ENCODE measurements at regions not wholly inside any gene's neighbourhood (a gene's known extent, or its start where the extent isn't known, plus 50 kb on each side); places are given as distances from the start of the nearest gene placed in this dataset.

DNA sequence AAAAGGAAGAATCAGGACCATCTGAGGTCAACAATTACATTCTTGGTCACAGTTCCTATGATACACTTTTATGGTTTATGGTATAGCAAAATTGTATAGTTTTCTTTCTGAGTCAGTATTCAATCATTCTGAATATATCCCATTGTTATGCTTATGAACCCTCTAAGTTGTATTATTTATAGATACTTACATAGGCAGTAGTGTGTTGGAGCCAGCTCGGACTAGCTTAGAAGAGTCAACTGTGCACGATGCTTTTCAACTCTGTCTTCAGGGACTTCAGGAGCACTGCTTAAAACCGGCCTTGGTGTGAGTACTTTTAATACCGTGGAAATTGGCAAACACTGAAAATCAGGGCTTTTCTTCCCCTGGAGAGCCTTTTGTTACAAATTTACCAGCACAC lies 215.7 kb downstream of the IKZF2 start:
- DNase-seq (ENCODE audit: low read depth, low spot score), result no peak
- WGBS (ENCODE audit: insufficient coverage, insufficient replicate concordance, low lambda C conversion rate, missing lambda C conversion rate), result 64% methylated on average over 4 of the region's 4 CpGs
- ATAC-seq, result no peak
- in situ Hi-C loops (cut with MboI) (no loop called here), intact Hi-C loops (cut with micrococcal nuclease; ENCODE audit: unreplicated experiment) (no loop called here)
- H3K4me1 ChIP-seq (ENCODE audit: control insufficient read depth, insufficient read depth, low read length), result no peaks in the 10 kb centered on the region
- no peak overlapping the region for H3K9ac ChIP-seq (ENCODE audit: control insufficient read depth, insufficient read depth, low read length)
- no peaks in the 10 kb centered on the region for H3K79me2 ChIP-seq (ENCODE audit: control insufficient read depth, insufficient read depth, low read length)
- ChIA-PET CTCF (no interaction called here), RAD21 (ENCODE audit: unreplicated experiment) (no interaction called here), POLR2A (interaction anchor here (0.6 kb wide), 1 partner anchor 377 kb away, joined by 4 read pairs; no protein-coding TSS in a partner anchor), SMC1A (ENCODE audit: uncharacterized antibody, unreplicated experiment) (interaction anchor here (1.0 kb wide), 2 partner anchors 10 to 19 kb away, joined by 3 read pairs; no protein-coding TSS in a partner anchor)
- no peaks in the 10 kb centered on the region; the same call in 2 of the 3 replicates for H3K9me3 ChIP-seq (replicated peaks; ENCODE audit: control insufficient read depth, insufficient read depth, low read length)
- H3K27ac ChIP-seq (ENCODE audit: control insufficient read depth, insufficient read depth), result no peak overlapping the region
- no peak overlapping the region for H2AFZ ChIP-seq (ENCODE audit: control insufficient read depth, low read depth, low read length)
- BruUV-seq (replicated peaks), result no TSS peak
- H3K36me3 ChIP-seq (ENCODE audit: control insufficient read depth in 2 of 2, insufficient read depth in 2 of 2, low read length in 1 of 2), result no peaks in the 10 kb centered on the region
- H3K27me3 ChIP-seq (replicated peaks in 1 of 2; ENCODE audit: control insufficient read depth in 2 of 2, insufficient read depth in 2 of 2, low read length in 1 of 2), result no peaks in the 10 kb centered on the region
- no peaks in the 10 kb centered on the region for H4K20me1 ChIP-seq (ENCODE audit: control insufficient read depth, insufficient read depth)
- no peak overlapping the region for H3K4me2 ChIP-seq (ENCODE audit: control insufficient read depth, insufficient read depth)
- no peak for FAIRE-seq
- no peak overlapping the region for H3K4me3 ChIP-seq
- TF ChIP-seq CBX5 (IDR thresholded peaks at IDR 0.05; ENCODE audit: low read depth), result no peak
- no peak for TF ChIP-seq EP300 (IDR thresholded peaks at IDR 0.05; ENCODE audit: borderline replicate concordance in 1 of 2, control insufficient read depth in 1 of 2, low read depth in 2 of 2, low read length in 2 of 2)
- TF ChIP-seq, protein P1, sequence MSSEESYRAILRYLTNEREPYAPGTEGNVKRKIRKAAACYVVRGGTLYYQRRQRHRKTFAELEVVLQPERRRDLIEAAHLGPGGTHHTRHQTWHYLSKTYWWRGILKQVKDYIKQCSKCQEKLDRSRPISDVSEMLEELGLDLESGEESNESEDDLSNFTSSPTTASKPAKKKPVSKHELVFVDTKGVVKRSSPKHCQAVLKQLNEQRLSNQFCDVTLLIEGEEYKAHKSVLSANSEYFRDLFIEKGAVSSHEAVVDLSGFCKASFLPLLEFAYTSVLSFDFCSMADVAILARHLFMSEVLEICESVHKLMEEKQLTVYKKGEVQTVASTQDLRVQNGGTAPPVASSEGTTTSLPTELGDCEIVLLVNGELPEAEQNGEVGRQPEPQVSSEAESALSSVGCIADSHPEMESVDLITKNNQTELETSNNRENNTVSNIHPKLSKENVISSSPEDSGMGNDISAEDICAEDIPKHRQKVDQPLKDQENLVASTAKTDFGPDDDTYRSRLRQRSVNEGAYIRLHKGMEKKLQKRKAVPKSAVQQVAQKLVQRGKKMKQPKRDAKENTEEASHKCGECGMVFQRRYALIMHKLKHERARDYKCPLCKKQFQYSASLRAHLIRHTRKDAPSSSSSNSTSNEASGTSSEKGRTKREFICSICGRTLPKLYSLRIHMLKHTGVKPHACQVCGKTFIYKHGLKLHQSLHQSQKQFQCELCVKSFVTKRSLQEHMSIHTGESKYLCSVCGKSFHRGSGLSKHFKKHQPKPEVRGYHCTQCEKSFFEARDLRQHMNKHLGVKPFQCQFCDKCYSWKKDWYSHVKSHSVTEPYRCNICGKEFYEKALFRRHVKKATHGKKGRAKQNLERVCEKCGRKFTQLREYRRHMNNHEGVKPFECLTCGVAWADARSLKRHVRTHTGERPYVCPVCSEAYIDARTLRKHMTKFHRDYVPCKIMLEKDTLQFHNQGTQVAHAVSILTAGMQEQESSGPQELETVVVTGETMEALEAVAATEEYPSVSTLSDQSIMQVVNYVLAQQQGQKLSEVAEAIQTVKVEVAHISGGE (CRISPR knock-in tag; IDR thresholded peaks at IDR 0.05), result no peak
- no peak for TF ChIP-seq RUNX3 (IDR thresholded peaks at IDR 0.05; ENCODE audit: low read length)
- TF ChIP-seq SUPT20H (IDR thresholded peaks at IDR 0.05; ENCODE audit: borderline replicate concordance, control insufficient read depth, low read depth, low read length), result no peak
- no peak for TF ChIP-seq HDAC2 (IDR thresholded peaks at IDR 0.05)
- TF ChIP-seq ZNF274 (IDR thresholded peaks at IDR 0.05; ENCODE audit: insufficient read depth, insufficient read length), result no peak
- no peak for TF ChIP-seq KDM1A (IDR thresholded peaks at IDR 0.05; ENCODE audit: borderline replicate concordance)
- TF ChIP-seq, protein P2, sequence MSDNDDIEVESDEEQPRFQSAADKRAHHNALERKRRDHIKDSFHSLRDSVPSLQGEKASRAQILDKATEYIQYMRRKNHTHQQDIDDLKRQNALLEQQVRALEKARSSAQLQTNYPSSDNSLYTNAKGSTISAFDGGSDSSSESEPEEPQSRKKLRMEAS (IDR thresholded peaks at IDR 0.05; ENCODE audit: low read depth, low read length), result no peak
- no peak for TF ChIP-seq SMC3 (IDR thresholded peaks at IDR 0.05; ENCODE audit: borderline replicate concordance, low read length)
- TF ChIP-seq NFXL1 (IDR thresholded peaks at IDR 0.05; ENCODE audit: borderline replicate concordance), result no peak
- no peak for TF ChIP-seq CREB1 (IDR thresholded peaks at IDR 0.05; ENCODE audit: low read depth)
- no peak for TF ChIP-seq NFIC (IDR thresholded peaks at IDR 0.05; ENCODE audit: low read depth, low read length)
- TF ChIP-seq RFX5 (IDR thresholded peaks at IDR 0.05; ENCODE audit: low read depth, low read length), result no peak
- no peak for TF ChIP-seq LARP7 (IDR thresholded peaks at IDR 0.05)
- TF ChIP-seq, protein P3, sequence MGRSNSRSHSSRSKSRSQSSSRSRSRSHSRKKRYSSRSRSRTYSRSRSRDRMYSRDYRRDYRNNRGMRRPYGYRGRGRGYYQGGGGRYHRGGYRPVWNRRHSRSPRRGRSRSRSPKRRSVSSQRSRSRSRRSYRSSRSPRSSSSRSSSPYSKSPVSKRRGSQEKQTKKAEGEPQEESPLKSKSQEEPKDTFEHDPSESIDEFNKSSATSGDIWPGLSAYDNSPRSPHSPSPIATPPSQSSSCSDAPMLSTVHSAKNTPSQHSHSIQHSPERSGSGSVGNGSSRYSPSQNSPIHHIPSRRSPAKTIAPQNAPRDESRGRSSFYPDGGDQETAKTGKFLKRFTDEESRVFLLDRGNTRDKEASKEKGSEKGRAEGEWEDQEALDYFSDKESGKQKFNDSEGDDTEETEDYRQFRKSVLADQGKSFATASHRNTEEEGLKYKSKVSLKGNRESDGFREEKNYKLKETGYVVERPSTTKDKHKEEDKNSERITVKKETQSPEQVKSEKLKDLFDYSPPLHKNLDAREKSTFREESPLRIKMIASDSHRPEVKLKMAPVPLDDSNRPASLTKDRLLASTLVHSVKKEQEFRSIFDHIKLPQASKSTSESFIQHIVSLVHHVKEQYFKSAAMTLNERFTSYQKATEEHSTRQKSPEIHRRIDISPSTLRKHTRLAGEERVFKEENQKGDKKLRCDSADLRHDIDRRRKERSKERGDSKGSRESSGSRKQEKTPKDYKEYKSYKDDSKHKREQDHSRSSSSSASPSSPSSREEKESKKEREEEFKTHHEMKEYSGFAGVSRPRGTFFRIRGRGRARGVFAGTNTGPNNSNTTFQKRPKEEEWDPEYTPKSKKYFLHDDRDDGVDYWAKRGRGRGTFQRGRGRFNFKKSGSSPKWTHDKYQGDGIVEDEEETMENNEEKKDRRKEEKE (IDR thresholded peaks at IDR 0.05), result no peak
- TF ChIP-seq, protein P4, sequence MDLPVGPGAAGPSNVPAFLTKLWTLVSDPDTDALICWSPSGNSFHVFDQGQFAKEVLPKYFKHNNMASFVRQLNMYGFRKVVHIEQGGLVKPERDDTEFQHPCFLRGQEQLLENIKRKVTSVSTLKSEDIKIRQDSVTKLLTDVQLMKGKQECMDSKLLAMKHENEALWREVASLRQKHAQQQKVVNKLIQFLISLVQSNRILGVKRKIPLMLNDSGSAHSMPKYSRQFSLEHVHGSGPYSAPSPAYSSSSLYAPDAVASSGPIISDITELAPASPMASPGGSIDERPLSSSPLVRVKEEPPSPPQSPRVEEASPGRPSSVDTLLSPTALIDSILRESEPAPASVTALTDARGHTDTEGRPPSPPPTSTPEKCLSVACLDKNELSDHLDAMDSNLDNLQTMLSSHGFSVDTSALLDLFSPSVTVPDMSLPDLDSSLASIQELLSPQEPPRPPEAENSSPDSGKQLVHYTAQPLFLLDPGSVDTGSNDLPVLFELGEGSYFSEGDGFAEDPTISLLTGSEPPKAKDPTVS (IDR thresholded peaks at IDR 0.05; ENCODE audit: low read depth, low read length), result no peak
- no peak for TF ChIP-seq SMAD5 (IDR thresholded peaks at IDR 0.05; ENCODE audit: low read depth)
- TF ChIP-seq STAT3 (IDR thresholded peaks at IDR 0.05; ENCODE audit: low read depth, low read length), result no peak

Data from GM12878 (cell line).